ENCODE measurements at regions not wholly inside any gene's neighbourhood (a gene's known extent, or its start where the extent isn't known, plus 50 kb on each side); places are given as distances from the start of the nearest gene placed in this dataset.
A peak's percentile ranks its signal among the peaks of the same experiment; 100 is the strongest.

DNA sequence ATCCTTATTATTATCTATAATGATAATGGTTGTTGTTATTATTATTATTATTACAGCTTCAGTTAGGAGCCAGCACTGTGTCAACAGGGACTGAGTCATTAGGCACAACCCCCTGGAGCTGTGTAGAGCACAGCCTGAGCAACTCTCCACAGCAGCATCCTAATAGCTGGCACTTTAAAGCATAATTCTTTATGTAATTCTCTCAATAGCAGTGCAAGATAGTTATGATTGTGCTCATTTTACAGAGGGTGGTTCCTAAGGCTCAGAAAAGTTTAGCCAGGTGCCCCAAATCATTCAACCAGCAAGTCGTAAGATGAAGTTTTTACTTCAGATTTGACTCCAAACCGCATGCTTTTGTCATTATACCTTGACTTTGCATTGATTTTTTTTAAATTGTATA, 390.3 kb downstream of the ANXA1 start:
- no peak overlapping the region for H3K27ac Mint-ChIP-seq
- Histone ChIP-seq H3K4me1 (ENCODE audit: insufficient read depth) (no peaks in the 10 kb centered on the region), H3K9me2 (ENCODE audit: insufficient read depth) (no peaks in the 10 kb centered on the region; the same call in 1 of the 2 replicates), H4K20me1 (replicated peaks; ENCODE audit: insufficient read depth) (no peaks in the 10 kb centered on the region), H3K4me2 (no peak overlapping the region), H3K79me2 (replicated peaks; ENCODE audit: insufficient read depth) (no peaks in the 10 kb centered on the region), H2AFZ (0 out of 2 replicates have a peak overlapping the region, but pooled peaks have one; percentile 35), H3F3A (replicated peaks; ENCODE audit: low read depth) (no peaks in the 10 kb centered on the region), H3K4me3 (no peak overlapping the region), H3K27ac (ENCODE audit: low read depth) (no peak overlapping the region), H3K36me3 (ENCODE audit: insufficient read depth) (no peaks in the 10 kb centered on the region), H3K27me3 (ENCODE audit: insufficient read depth) (no peaks in the 10 kb centered on the region)
- no peak overlapping the region for H3K4me3 Mint-ChIP-seq
- H3K27me3 Mint-ChIP-seq (ENCODE audit: insufficient read depth, low read depth, poor library complexity) = no peaks in the 10 kb centered on the region
- no peak for DNase-seq (ENCODE audit: low spot score)
- H3K9me3 Mint-ChIP-seq = no peaks in the 10 kb centered on the region
- no peaks in the 10 kb centered on the region for H3K36me3 Mint-ChIP-seq (ENCODE audit: low read depth)
- peak; percentile 44; the same call in 1 of the 3 replicates for ATAC-seq
- TF ChIP-seq, protein P1, sequence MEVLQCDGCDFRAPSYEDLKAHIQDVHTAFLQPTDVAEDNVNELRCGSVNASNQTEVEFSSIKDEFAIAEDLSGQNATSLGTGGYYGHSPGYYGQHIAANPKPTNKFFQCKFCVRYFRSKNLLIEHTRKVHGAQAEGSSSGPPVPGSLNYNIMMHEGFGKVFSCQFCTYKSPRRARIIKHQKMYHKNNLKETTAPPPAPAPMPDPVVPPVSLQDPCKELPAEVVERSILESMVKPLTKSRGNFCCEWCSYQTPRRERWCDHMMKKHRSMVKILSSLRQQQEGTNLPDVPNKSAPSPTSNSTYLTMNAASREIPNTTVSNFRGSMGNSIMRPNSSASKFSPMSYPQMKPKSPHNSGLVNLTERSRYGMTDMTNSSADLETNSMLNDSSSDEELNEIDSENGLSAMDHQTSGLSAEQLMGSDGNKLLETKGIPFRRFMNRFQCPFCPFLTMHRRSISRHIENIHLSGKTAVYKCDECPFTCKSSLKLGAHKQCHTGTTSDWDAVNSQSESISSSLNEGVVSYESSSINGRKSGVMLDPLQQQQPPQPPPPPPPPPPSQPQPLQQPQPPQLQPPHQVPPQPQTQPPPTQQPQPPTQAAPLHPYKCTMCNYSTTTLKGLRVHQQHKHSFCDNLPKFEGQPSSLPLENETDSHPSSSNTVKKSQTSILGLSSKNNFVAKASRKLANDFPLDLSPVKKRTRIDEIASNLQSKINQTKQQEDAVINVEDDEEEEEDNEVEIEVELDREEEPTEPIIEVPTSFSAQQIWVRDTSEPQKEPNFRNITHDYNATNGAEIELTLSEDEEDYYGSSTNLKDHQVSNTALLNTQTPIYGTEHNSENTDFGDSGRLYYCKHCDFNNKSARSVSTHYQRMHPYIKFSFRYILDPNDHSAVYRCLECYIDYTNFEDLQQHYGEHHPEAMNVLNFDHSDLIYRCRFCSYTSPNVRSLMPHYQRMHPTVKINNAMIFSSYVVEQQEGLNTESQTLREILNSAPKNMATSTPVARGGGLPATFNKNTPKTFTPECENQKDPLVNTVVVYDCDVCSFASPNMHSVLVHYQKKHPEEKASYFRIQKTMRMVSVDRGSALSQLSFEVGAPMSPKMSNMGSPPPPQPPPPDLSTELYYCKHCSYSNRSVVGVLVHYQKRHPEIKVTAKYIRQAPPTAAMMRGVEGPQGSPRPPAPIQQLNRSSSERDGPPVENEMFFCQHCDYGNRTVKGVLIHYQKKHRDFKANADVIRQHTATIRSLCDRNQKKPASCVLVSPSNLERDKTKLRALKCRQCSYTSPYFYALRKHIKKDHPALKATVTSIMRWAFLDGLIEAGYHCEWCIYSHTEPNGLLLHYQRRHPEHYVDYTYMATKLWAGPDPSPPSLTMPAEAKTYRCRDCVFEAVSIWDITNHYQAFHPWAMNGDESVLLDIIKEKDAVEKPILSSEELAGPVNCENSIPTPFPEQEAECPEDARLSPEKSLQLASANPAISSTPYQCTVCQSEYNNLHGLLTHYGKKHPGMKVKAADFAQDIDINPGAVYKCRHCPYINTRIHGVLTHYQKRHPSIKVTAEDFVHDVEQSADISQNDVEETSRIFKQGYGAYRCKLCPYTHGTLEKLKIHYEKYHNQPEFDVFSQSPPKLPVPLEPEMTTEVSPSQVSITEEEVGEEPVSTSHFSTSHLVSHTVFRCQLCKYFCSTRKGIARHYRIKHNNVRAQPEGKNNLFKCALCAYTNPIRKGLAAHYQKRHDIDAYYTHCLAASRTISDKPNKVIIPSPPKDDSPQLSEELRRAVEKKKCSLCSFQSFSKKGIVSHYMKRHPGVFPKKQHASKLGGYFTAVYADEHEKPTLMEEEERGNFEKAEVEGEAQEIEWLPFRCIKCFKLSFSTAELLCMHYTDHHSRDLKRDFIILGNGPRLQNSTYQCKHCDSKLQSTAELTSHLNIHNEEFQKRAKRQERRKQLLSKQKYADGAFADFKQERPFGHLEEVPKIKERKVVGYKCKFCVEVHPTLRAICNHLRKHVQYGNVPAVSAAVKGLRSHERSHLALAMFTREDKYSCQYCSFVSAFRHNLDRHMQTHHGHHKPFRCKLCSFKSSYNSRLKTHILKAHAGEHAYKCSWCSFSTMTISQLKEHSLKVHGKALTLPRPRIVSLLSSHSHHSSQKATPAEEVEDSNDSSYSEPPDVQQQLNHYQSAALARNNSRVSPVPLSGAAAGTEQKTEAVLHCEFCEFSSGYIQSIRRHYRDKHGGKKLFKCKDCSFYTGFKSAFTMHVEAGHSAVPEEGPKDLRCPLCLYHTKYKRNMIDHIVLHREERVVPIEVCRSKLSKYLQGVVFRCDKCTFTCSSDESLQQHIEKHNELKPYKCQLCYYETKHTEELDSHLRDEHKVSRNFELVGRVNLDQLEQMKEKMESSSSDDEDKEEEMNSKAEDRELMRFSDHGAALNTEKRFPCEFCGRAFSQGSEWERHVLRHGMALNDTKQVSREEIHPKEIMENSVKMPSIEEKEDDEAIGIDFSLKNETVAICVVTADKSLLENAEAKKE (CRISPR knock-in tag; IDR thresholded peaks at IDR 0.05) = no peak
- TF ChIP-seq, protein P2, sequence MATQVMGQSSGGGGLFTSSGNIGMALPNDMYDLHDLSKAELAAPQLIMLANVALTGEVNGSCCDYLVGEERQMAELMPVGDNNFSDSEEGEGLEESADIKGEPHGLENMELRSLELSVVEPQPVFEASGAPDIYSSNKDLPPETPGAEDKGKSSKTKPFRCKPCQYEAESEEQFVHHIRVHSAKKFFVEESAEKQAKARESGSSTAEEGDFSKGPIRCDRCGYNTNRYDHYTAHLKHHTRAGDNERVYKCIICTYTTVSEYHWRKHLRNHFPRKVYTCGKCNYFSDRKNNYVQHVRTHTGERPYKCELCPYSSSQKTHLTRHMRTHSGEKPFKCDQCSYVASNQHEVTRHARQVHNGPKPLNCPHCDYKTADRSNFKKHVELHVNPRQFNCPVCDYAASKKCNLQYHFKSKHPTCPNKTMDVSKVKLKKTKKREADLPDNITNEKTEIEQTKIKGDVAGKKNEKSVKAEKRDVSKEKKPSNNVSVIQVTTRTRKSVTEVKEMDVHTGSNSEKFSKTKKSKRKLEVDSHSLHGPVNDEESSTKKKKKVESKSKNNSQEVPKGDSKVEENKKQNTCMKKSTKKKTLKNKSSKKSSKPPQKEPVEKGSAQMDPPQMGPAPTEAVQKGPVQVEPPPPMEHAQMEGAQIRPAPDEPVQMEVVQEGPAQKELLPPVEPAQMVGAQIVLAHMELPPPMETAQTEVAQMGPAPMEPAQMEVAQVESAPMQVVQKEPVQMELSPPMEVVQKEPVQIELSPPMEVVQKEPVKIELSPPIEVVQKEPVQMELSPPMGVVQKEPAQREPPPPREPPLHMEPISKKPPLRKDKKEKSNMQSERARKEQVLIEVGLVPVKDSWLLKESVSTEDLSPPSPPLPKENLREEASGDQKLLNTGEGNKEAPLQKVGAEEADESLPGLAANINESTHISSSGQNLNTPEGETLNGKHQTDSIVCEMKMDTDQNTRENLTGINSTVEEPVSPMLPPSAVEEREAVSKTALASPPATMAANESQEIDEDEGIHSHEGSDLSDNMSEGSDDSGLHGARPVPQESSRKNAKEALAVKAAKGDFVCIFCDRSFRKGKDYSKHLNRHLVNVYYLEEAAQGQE (IDR thresholded peaks at IDR 0.05; ENCODE audit: unreplicated experiment) = no peak
- TF ChIP-seq STAT1 (IDR thresholded peaks at IDR 0.05; ENCODE audit: unreplicated experiment) (no peak), ZNF331 (CRISPR knock-in tag; IDR thresholded peaks at IDR 0.05; ENCODE audit: low read depth) (no peak), ZNF114 (CRISPR knock-in tag; IDR thresholded peaks at IDR 0.05) (no peak)
- no peaks in the 10 kb centered on the region for H3K4me1 Mint-ChIP-seq
